ENCODE measurements at regions not wholly inside any gene's neighbourhood (a gene's known extent, or its start where the extent isn't known, plus 50 kb on each side); places are given as distances from the start of the nearest gene placed in this dataset.
"Not testable (repeated sequence)": the region's sequence is repeated elsewhere in the genome, so short reads cannot be mapped to it uniquely, and the experiment has no call there.

- DNase-seq, result peak; percentile 92 to 93
These were observed 104.0 kb upstream of the PPM1J start for GRCh38 chr1:112818990-112819689.

DNA sequence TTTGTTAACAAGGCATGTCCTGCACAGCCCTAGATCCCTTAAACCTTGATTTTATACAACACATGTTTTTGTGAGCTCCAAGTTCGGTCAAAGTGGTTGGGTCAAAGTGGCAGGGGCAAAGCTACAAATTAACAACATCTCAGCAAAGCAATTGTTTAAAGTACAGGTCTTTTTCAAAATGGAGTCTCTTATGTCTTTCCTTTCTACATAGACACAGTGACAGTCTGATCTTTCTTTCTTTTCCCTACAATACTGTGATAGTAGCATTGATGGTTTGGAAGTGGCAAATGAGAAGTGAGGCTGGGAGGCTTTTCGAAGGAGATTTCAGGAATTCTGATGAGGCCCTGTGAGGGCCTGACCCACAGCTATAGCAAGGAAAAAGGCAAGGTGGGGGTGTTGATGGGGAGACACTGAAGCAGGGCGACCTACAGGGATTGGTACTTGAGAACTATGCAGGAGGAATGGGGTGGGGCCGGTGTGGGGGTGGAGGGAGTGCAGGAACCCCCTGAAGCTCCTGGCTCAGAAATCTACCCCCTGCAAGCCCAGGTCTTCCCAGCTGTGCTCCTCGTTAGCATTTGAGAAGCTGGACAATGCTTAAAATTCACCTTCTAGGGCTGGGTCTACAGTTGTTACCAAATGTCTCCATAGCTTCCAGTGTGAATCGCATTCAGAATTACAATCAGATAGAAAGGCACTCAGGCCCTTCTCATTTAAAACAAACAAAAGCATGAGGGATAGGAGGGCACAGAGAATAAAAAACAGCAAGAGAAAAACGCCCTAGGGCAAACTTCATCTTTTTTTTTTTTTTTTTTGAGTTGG is 102.6 kb upstream of the PPM1J start:
- DNase-seq, result no peak

DNA sequence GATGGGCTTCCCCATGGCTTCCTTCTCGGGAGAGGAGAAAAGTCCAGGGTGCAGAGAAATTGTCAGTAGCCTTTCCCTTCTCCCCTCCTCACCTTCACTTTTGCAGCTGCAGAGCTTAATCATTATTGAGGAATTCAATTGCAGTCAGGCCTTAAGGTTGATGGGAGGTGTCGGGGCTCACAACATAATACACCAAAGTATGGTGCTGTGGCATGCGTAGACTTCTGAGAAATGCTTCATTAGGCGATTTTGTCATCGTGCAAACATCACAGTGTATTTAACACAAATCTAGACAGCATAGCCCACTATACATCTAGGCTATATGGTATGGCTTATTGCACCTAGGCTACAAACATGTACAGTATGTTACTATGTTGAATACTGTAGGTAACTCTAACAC is 100.2 kb upstream of the PPM1J start:
- DNase-seq, result no peak

DNA sequence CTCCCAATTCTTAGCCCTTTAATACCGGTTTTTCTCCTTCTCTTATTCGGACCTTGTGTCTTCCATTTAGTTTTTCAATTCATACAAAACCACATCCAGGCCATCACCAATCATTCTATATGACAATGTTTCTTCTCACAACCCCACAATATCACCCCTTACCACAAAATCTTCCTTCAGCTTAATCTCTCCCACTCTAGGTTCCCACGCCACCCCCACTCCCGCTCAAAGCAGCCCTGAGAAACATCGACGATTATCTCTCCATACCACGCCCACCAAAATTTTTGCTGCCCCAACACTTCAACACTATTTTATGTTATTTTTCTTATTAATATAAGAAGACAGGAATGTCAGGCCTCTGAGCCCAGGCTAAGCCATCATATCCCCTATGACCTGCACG is 99.5 kb upstream of the PPM1J start:
- DNase-seq, result not testable (repeated sequence)

GRCh38 chr1:112808861-112809684 is 93.9 kb upstream of the PPM1J start:
- peak; percentile 69 to 70 for DNase-seq

GRCh38 chr1:112807999-112808398 is 92.9 kb upstream of the PPM1J start:
- no peak for DNase-seq

GRCh38 chr1:112807117-112807516 is 92.0 kb upstream of the PPM1J start:
- no peak for DNase-seq

DNA sequence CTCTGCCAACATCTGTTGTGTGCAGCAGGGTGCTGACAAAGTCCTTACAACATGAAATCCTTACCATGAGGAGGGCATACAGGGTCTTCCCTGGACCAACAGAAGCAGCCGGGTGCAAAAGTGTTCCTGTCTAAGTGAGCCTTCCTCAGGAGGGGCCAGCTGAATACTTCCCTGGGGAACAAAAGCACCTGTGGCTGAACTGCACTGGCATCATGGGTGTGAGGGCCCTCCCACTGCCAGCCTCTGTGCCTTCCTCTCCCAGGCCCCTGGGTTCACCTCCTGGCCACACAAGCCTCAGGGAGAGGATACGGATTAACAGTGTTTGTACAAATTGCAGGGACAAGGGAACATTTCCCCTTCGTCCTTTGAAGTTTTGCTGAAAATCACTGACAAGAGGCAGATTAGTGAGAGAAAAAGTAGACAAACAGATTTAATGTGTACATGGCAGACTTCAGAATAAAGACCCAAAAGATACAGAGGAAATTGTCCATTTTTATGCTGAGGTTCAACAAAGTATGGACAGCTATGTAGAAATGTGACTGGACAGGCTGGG is 91.0 kb upstream of the PPM1J start:
- DNase-seq, result no peak

GRCh38 chr1:112805155-112805853 is 90.2 kb upstream of the PPM1J start:
- DNase-seq, result no peak

GRCh38 chr1:112803906-112804762 is 89.0 kb upstream of the PPM1J start:
- DNase-seq, result peak; percentile 68 to 84

GRCh38 chr1:112800289-112800688 is 85.2 kb upstream of the PPM1J start:
- DNase-seq, result no peak

GRCh38 chr1:112798292-112798691 is 83.2 kb upstream of the PPM1J start:
- DNase-seq, result no peak

DNA sequence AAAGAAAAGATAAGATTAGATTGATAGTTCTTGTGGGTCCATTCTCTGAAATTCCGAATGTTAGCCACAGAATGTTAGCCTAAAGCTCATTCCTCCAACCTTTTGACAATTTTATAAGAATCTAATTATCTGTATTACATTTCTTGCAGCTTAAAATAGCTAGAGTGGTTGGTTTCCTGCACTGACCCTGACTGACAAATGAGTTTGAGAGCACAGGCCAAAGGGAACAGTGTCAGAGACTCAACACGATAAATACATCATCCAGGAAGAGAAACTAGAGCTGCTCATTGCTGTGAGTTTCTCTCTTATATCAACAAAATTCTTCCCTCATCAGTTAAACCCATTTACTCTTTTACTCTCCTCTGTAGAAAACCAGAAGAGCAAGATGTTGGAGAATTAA is 82.1 kb upstream of the PPM1J start:
- no peak for DNase-seq

DNA sequence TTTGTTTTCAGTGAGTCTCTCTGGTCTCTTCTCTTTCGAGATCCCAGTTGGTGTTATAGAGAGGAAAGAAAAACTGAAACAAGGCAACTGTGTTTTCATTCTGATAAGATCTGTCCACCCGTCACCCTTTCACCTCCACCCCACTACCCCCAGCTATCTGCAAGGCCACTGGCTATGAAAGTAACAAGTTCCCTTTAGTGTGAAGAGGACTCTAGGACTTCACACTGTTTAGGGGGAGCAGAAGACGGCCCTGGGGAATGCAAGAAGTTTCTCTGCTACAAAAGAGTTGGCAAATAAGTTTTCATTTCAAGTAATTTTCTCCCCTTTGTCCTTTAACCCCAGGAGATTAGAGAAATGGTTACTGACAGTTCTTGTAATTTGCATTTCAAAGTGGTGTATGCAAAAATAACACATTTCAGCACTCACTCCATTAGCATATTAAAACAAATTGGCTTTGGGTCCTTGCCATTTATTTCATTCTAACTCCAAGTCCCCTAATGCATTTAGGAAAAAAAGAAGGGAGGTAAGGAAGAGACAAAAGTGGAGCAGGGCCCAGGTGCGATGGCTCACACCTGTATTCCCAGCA is 79.6 kb upstream of the PPM1J start:
- DNase-seq, result no peak

DNA sequence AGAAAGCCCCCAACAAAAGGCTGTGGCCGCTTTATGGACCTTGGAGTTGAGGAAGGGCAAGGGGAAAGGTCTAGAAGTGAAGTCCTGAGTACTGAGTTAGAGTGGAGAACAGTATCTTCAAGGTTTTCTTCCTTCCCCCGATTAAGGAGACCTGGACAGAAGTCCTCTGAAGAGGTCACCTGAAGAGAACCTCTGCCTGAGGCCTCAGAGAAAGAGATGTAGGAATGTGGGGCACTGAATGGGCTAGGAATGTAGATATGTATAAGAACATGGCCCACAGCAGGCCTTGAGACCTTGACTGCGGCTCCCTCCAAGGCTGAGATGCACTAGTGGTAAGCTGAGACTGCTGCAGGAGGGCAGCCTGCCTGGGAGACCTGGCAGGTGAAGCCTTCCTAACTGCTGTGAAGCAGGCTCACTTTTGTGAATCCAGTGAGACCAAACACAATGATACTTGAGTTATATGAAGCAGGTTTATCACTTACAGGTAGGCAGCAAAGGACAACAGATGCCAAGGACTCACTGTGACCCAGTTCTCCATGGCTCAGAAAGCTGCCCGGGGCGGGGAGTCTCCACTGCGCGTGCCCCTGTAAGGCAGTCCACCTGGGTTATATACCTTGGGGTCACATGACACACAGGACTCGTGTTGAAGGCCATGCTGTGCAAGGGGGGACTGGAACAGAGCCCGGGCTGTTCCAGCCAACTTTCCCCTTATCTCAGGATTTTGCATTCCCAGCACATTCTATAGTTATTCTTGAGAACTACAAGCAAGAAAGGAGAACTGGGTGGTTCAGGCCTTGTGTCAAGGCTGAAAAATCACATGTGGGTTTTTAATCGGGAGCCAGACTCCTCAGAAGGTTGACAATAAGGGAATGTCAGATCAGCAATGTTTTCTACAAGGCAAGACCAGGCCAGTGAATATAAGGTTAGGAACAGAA is 78.8 kb upstream of the PPM1J start:
- DNase-seq, result no peak

DNA sequence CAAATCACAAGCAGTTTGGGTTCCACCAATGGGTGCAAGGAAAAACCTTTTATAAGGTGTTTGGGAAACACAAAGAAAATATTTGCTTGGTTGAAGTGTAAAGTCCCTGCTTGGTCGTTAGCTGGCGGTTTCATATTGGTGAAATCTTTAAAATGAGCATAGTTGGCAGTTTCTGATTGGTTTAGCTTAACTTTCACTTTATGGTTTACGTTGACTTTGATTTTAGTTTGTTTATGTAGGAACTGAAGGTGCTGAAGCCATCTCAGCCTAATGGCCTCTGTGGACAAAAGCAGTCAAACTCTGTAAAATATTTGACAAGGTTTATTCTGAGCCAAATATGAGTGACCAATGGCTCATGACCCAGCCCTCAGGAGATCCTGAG is 76.6 kb upstream of the PPM1J start:
- no peak for DNase-seq

GRCh38 chr1:112790920-112791722 is 76.0 kb upstream of the PPM1J start:
- DNase-seq, result no peak

- no peak for DNase-seq
These were observed 73.4 kb upstream of the PPM1J start for GRCh38 chr1:112788561-112788960.

- no peak for DNase-seq
These were observed 72.9 kb upstream of the PPM1J start for GRCh38 chr1:112788054-112788453.

All from inflammatory macrophage (primary cell).